Endothelial cell of umbilical vein (primary cell): ENCODE measurements at regions not wholly inside any gene's neighbourhood (a gene's known extent, or its start where the extent isn't known, plus 50 kb on each side); places are given as distances from the start of the nearest gene placed in this dataset.

ENCODE experiments used
- BruUV-seq: library from RNA; stranded (reverse); fragments of 400-500 nt; replicated peaks from 2 replicates; lab custom pipeline; 2021; lab: Mats Ljungman, UMichigan
- CTCF ChIA-PET: fragments of 300-600, 350-600 bp; sonication (Branson Sonifier 250); formaldehyde crosslinking; loops from one replicate; lab custom pipeline; 2021; ENCODE audit warnings: antibody characterized with exemption, inconsistent platforms; lab: Charles Lee
- POLR2A ChIA-PET: fragments of 300-600, 350-600 bp; sonication (Branson Sonifier 250); formaldehyde crosslinking; loops from one replicate; lab custom pipeline; 2021; ENCODE audit warnings: antibody characterized with exemption, inconsistent platforms; lab: Charles Lee
- DNase-seq: peaks from one replicate; pipeline ENCODE4 v3.0.0-alpha.2; 2011; ENCODE audit warnings: low read depth, low spot score
- FAIRE-seq: peaks from 2 replicates; lab custom pipeline; 2011; peaks lifted over from hg19 to GRCh38; lab: Jason Lieb, UNC
- H2AFZ ChIP-seq: 2 replicates; pipeline ENCODE4 v1.6.0; 2012; ENCODE audit warnings: low read depth, low read length, control low read depth, inconsistent platforms
- H3K27ac ChIP-seq: 2 replicates; pipeline ENCODE4 v1.5.1; 2011; ENCODE audit warnings: low read depth, mild to moderate bottlenecking, control low read depth, low read length, moderate library complexity; ENCODE audit not compliant: insufficient read depth
- H3K27me3 ChIP-seq, 2 experiments: 2 replicates each; pipeline versions ENCODE4 v1.6.0 to v1.6.1; 2011; ENCODE audit warnings: low read length in 2 of 2, mixed read lengths in 1 of 2; ENCODE audit not compliant: control insufficient read depth in 2 of 2, insufficient read depth in 2 of 2
- H3K36me3 ChIP-seq, 2 experiments: 2 replicates in 1 of 2; 3 replicates in 1 of 2; pipeline ENCODE4 v1.5.1; 2011; ENCODE audit warnings: low read length in 2 of 2, mild to moderate bottlenecking in 1 of 2, moderate library complexity in 1 of 2; ENCODE audit not compliant: control insufficient read depth in 2 of 2, insufficient read depth in 2 of 2; ENCODE audit errors: extremely low read depth in 1 of 2
- H3K4me1 ChIP-seq: 3 replicates; pipeline ENCODE4 v1.5.1; 2011; ENCODE audit warnings: mild to moderate bottlenecking, low read length; ENCODE audit not compliant: control insufficient read depth, insufficient read depth; ENCODE audit errors: extremely low read depth
- H3K4me2 ChIP-seq: 2 replicates; pipeline ENCODE4 v1.6.1; 2011; ENCODE audit warnings: low read length, control low read depth, mixed read lengths; ENCODE audit not compliant: insufficient read depth
- H3K4me3 ChIP-seq, 3 experiments: fragments of 200-600 bp in 1 of 3; sonication (generic), shearing (Covaris generic) in 1 of 3; replicated peaks in 1 of 3; 2 replicates each; pipeline ENCODE4 v1.5.1; 2011 to 2016; ENCODE audit warnings: control low read depth in 3 of 3, low read length in 3 of 3, mild to moderate bottlenecking in 2 of 3, inconsistent platforms in 1 of 3, low read depth in 1 of 3, moderate library complexity in 1 of 3; ENCODE audit not compliant: insufficient read depth in 1 of 3
- H3K79me2 ChIP-seq: 2 replicates; pipeline ENCODE4 v1.6.0; 2012; ENCODE audit warnings: low read length, inconsistent platforms; ENCODE audit not compliant: control insufficient read depth, insufficient read depth
- H3K9ac ChIP-seq: replicated peaks from 2 replicates; pipeline ENCODE3; 2011; ENCODE audit warnings: low read length, control low read depth; ENCODE audit not compliant: insufficient read depth; ENCODE audit errors: extremely low read depth
- H3K9me1 ChIP-seq: replicated peaks from 3 replicates; pipeline ENCODE4 v1.6.0; 2011; ENCODE audit warnings: mild to moderate bottlenecking, low read length; ENCODE audit not compliant: control insufficient read depth, insufficient read depth; ENCODE audit errors: extremely low read depth
- H3K9me3 ChIP-seq: replicated peaks from 2 replicates; pipeline ENCODE4 v1.5.1; 2012; ENCODE audit warnings: low read length, inconsistent platforms; ENCODE audit not compliant: control insufficient read depth, insufficient read depth
- H4K20me1 ChIP-seq: replicated peaks from 2 replicates; pipeline ENCODE3; 2011; ENCODE audit warnings: mild to moderate bottlenecking, low read length; ENCODE audit not compliant: control insufficient read depth, insufficient read depth; ENCODE audit errors: extremely low read depth
- EZH2 ChIP-seq: IDR thresholded peaks from 2 replicates; pipeline ENCODE4 v1.6.1; 2012; ENCODE audit warnings: borderline replicate concordance, low read depth, mild to moderate bottlenecking, moderate library complexity, low read length, inconsistent platforms; ENCODE audit not compliant: severe bottlenecking
- FOS ChIP-seq: IDR thresholded peaks from 2 replicates; pipeline ENCODE4 v1.6.1; 2011; ENCODE audit warnings: mild to moderate bottlenecking, low read length, moderate library complexity, borderline replicate concordance; ENCODE audit not compliant: insufficient read depth
- GATA2 ChIP-seq: IDR thresholded peaks from 2 replicates; pipeline ENCODE4 v1.7.0; 2011; ENCODE audit warnings: low read depth, mild to moderate bottlenecking, moderate library complexity, mixed read lengths, low read length; ENCODE audit not compliant: insufficient read length, insufficient read depth
- JUN ChIP-seq: IDR thresholded peaks from 2 replicates; pipeline ENCODE4 v1.6.1; 2011; ENCODE audit warnings: borderline replicate concordance, low read depth; ENCODE audit not compliant: insufficient read length, insufficient read depth
- POLR2A ChIP-seq: IDR thresholded peaks from 2 replicates; pipeline ENCODE4 v1.6.1; 2012; ENCODE audit warnings: low read depth, mild to moderate bottlenecking, control low read depth, low read length
- POLR2AphosphoS5 ChIP-seq: IDR thresholded peaks from 2 replicates; pipeline ENCODE4 v1.6.1; 2012; ENCODE audit warnings: low read depth, mild to moderate bottlenecking, control low read depth, low read length, moderate library complexity; ENCODE audit not compliant: insufficient read depth
- dilution Hi-C: fragments of 300-500 bp; cut with MboI; formaldehyde crosslinking; loops from one replicate; pipeline ENCODE4 v1.15.0; 2019; ENCODE audit warnings: low sequenced_read_pairs; ENCODE audit not compliant: extremely low pct_ligation_motif_present
- intact Hi-C: fragments of 100-400 bp; cut with micrococcal nuclease; formaldehyde crosslinking; loops from one replicate; pipeline ENCODE4 v1.10.0; 2022
- TF ChIP-seq, protein P1 (sequence below): IDR thresholded peaks from 2 replicates; pipeline ENCODE4 v1.6.1; 2011; ENCODE audit not compliant: insufficient read depth, insufficient read length
- TF ChIP-seq, protein P2 (sequence below), 2 donors: IDR thresholded peaks; 1 replicate in 1 of 2; 2 replicates in 1 of 2; pipeline ENCODE4 v1.5.1; 2011; ENCODE audit warnings: low read length in 2 of 2, mild to moderate bottlenecking in 2 of 2, moderate library complexity in 2 of 2, control low read depth in 1 of 2, inconsistent platforms in 1 of 2, low read depth in 1 of 2; ENCODE audit not compliant: insufficient read depth in 1 of 2; ENCODE audit errors: extremely low read depth in 1 of 2

DNA sequence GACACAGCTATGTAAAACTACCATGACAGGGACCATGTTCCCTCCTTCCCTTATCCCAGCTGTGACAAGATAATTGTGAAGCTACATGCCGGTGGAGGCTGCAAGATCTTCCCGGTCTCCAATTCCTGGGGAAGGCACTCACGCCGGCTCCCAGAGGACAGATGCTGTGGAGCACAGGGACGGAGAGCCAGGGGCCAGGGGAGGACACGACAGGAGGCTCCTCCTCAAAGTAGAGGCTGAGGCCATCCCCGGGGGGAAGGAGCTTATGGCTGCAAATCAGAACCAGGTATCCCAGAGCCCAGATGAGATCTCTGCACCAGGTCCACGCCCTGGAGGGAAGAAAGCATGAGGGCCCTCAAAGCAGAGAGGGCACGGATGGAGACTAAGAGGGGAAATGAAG is 286.2 kb downstream of the TCERG1L start:
- dilution Hi-C loops (no loop called here), intact Hi-C loops (no loop called here)
- no peak overlapping the region for H3K9ac ChIP-seq
- no peaks in the 10 kb centered on the region for H3K36me3 ChIP-seq
- POLR2A ChIA-PET, result no interaction called here
- CTCF ChIA-PET, result no interaction called here
- no peak for TF ChIP-seq POLR2A
- TF ChIP-seq, protein P1, sequence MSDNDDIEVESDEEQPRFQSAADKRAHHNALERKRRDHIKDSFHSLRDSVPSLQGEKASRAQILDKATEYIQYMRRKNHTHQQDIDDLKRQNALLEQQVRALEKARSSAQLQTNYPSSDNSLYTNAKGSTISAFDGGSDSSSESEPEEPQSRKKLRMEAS, result no peak
- TF ChIP-seq FOS, result no peak
- TF ChIP-seq POLR2AphosphoS5, result no peak
- no peak for TF ChIP-seq GATA2
- TF ChIP-seq EZH2, result no peak
- TF ChIP-seq, protein P2, sequence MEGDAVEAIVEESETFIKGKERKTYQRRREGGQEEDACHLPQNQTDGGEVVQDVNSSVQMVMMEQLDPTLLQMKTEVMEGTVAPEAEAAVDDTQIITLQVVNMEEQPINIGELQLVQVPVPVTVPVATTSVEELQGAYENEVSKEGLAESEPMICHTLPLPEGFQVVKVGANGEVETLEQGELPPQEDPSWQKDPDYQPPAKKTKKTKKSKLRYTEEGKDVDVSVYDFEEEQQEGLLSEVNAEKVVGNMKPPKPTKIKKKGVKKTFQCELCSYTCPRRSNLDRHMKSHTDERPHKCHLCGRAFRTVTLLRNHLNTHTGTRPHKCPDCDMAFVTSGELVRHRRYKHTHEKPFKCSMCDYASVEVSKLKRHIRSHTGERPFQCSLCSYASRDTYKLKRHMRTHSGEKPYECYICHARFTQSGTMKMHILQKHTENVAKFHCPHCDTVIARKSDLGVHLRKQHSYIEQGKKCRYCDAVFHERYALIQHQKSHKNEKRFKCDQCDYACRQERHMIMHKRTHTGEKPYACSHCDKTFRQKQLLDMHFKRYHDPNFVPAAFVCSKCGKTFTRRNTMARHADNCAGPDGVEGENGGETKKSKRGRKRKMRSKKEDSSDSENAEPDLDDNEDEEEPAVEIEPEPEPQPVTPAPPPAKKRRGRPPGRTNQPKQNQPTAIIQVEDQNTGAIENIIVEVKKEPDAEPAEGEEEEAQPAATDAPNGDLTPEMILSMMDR (IDR thresholded peaks at IDR 0.05; ENCODE audit: extremely low read depth in 1 of 2, insufficient read depth in 1 of 2, low read depth in 1 of 2, low read length in 2 of 2), result no peak
- no peak for TF ChIP-seq JUN
- no peak overlapping the region for H3K4me2 ChIP-seq
- H3K9me3 ChIP-seq, result peaks cover 13% of the 10 kb centered on the region
- DNase-seq (no peak), FAIRE-seq (no peak)
- no peaks in the 10 kb centered on the region for H3K27me3 ChIP-seq
- no peaks in the 10 kb centered on the region for H4K20me1 ChIP-seq
- BruUV-seq, result no TSS peak
- no peaks in the 10 kb centered on the region for H3K9me1 ChIP-seq
- H2AFZ ChIP-seq, result no peak overlapping the region
- H3K79me2 ChIP-seq, result no peaks in the 10 kb centered on the region
- no peaks in the 10 kb centered on the region for H3K4me1 ChIP-seq
- no peak overlapping the region for H3K4me3 ChIP-seq
- no peak overlapping the region for H3K27ac ChIP-seq
